ENCODE measurements at regions not wholly inside any gene's neighbourhood (a gene's known extent, or its start where the extent isn't known, plus 50 kb on each side); places are given as distances from the start of the nearest gene placed in this dataset.

DNA sequence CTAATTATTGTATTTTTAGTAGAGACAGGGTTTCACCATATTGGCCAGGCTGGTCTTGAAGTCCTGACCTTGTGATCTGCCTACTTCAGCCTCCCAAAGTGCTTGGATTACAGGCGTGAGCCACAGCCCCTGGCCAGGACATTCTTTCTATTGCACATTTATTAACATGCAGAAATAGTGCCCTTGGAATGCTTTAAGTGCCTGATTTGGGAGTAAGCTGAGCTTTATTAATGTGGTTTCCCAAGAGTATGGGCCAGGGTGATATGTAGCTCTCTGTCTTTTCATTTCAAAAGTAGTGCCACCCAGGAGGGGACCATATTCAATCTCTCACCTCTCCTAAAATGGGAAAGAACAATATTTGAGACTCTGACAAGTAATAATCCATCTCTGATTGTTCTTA lies 970.7 kb downstream of the KCNMA1 start:
- dilution Hi-C loops (cut with HindIII; ENCODE audit: low sequenced_read_pairs, unreplicated experiment) = no loop called here
- Histone ChIP-seq H3K18ac (ENCODE audit: low read depth, low read length) (no peak overlapping the region), H2BK5ac (ENCODE audit: low read depth, low read length, poor library complexity, severe bottlenecking) (no peak overlapping the region), H4K91ac (ENCODE audit: insufficient read depth, low read depth, low read length) (no peak overlapping the region), H3K9me3 (ENCODE audit: control insufficient read depth, insufficient read depth, low read length) (no peaks in the 10 kb centered on the region), H2AK9ac (replicated peaks; ENCODE audit: low read depth, low read length, poor library complexity) (no peak overlapping the region), H3K4ac (ENCODE audit: low read depth, low read length) (no peak overlapping the region), H3K36me3 (ENCODE audit: control insufficient read depth, insufficient read depth, low read length) (no peaks in the 10 kb centered on the region), H3K56ac (ENCODE audit: extremely low read depth, insufficient read depth, low read length) (no peak overlapping the region), H3K4me1 (ENCODE audit: control insufficient read depth, insufficient read depth, low read length) (no peaks in the 10 kb centered on the region; the same call in 1 of the 2 replicates), H2BK15ac (ENCODE audit: low read depth, low read length) (no peak overlapping the region), H3K9me1 (ENCODE audit: insufficient read depth, low read length) (no peaks in the 10 kb centered on the region), H3K23ac (ENCODE audit: low read depth, low read length) (no peak overlapping the region), H3K9ac (ENCODE audit: low read depth, low read length) (no peak overlapping the region), H3K27ac (ENCODE audit: insufficient read depth, low read length) (no peak overlapping the region), H4K20me1 (ENCODE audit: insufficient read depth, low read length) (no peaks in the 10 kb centered on the region), H3K14ac (replicated peaks; ENCODE audit: low read depth, low read length) (no peak overlapping the region), H3K4me2 (ENCODE audit: low read depth, low read length) (no peak overlapping the region), H2BK20ac (ENCODE audit: low read depth, low read length) (no peak overlapping the region), H3K4me3 (ENCODE audit: insufficient read depth, low read depth, low read length) (no peak overlapping the region), H2AFZ (replicated peaks; ENCODE audit: low read length, poor library complexity) (no peak overlapping the region), H4K5ac (ENCODE audit: low read depth, low read length) (no peak overlapping the region), H2AK5ac (ENCODE audit: low read depth, low read length) (no peak overlapping the region), H3K27me3 (ENCODE audit: control insufficient read depth, insufficient read depth, low read length) (peaks cover 1% of the 10 kb centered on the region; the same call in 1 of the 2 replicates), H2BK120ac (ENCODE audit: low read depth, low read length) (no peak overlapping the region), H3K79me1 (ENCODE audit: low read depth in 1 of 2, low read length in 2 of 2) (no peaks in the 10 kb centered on the region), H4K8ac (ENCODE audit: low read depth in 2 of 2, low read length in 2 of 2) (no peak overlapping the region)
- TF ChIP-seq SMC3 (IDR thresholded peaks at IDR 0.05; ENCODE audit: low read depth, low read length) = no peak
- TF ChIP-seq, protein P1, sequence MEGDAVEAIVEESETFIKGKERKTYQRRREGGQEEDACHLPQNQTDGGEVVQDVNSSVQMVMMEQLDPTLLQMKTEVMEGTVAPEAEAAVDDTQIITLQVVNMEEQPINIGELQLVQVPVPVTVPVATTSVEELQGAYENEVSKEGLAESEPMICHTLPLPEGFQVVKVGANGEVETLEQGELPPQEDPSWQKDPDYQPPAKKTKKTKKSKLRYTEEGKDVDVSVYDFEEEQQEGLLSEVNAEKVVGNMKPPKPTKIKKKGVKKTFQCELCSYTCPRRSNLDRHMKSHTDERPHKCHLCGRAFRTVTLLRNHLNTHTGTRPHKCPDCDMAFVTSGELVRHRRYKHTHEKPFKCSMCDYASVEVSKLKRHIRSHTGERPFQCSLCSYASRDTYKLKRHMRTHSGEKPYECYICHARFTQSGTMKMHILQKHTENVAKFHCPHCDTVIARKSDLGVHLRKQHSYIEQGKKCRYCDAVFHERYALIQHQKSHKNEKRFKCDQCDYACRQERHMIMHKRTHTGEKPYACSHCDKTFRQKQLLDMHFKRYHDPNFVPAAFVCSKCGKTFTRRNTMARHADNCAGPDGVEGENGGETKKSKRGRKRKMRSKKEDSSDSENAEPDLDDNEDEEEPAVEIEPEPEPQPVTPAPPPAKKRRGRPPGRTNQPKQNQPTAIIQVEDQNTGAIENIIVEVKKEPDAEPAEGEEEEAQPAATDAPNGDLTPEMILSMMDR (conservative IDR thresholded peaks at IDR 0.05; ENCODE audit: low read depth, low read length) = no peak
- TF ChIP-seq, protein P2, sequence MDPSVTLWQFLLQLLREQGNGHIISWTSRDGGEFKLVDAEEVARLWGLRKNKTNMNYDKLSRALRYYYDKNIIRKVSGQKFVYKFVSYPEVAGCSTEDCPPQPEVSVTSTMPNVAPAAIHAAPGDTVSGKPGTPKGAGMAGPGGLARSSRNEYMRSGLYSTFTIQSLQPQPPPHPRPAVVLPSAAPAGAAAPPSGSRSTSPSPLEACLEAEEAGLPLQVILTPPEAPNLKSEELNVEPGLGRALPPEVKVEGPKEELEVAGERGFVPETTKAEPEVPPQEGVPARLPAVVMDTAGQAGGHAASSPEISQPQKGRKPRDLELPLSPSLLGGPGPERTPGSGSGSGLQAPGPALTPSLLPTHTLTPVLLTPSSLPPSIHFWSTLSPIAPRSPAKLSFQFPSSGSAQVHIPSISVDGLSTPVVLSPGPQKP (IDR thresholded peaks at IDR 0.05; ENCODE audit: borderline replicate concordance, low read depth, low read length) = no peak
- no peak for TF ChIP-seq CEBPB (IDR thresholded peaks at IDR 0.05; ENCODE audit: low read depth, low read length)
- intact Hi-C loops (cut with micrococcal nuclease) = no loop called here
- ATAC-seq (ENCODE audit: low read depth) (no peak), DNase-seq (no peak)
- in situ Hi-C loops (cut with MboI; ENCODE audit: low sequenced_read_pairs) = no loop called here
- POLR2A ChIA-PET (ENCODE audit: unreplicated experiment) = no interaction called here
- CTCF ChIA-PET = no interaction called here
- WGBS, 2 experiments (ENCODE audit: extremely low coverage in 2 of 2, insufficient read length in 1 of 2) = no CpG with 5 or more reads among the region's 1 CpG
- no TSS peak for BruUV-seq (replicated peaks)
